ENCODE measurements at regions not wholly inside any gene's neighbourhood (a gene's known extent, or its start where the extent isn't known, plus 50 kb on each side); places are given as distances from the start of the nearest gene placed in this dataset.

DNA sequence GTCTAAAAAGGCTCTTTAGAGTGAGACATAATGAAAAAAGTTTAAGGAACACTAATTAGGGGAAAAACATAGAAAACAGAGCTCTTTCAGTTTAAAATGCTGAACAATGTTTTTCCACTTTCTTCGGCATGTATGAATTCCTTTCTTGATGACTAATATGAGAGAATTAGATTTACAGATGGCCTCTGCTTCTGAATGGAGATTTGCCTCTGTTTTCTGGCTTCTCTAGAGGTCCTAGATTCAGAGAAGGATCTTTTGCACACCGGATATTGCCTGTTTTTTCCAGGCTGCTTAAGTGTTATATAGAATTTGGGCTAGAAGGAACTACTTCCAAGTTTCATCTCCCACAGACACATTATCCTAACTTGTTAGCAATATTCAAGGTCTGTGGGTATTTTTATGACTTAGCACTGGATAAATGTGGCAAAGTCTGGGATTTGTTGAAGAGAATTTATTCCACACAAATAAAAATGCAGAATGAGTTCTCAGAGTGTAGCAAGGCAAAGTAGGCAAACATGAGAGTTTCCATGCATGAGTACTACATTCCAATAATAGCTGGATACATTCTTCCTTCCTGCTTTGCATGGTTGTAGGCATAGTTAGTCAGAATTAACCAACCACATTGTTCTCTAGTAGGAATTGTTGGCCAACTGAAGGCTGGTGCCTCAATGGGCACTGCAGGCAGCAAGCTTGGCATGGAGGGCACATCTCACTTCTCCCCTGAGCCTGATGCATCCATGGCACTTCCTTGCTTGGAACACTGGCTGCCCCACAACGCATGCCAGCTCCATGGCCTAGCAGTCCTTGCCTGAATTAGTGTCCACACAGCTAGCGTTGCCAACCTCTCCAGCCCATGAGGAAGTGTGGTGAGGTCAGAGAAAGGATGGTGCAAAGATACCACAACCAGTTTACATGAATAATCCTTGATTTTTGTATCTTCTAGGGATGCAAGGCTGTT lies 224.2 kb downstream of the CLIC5 start:
- DNase-seq (ENCODE audit: low spot score), result no peak

DNA sequence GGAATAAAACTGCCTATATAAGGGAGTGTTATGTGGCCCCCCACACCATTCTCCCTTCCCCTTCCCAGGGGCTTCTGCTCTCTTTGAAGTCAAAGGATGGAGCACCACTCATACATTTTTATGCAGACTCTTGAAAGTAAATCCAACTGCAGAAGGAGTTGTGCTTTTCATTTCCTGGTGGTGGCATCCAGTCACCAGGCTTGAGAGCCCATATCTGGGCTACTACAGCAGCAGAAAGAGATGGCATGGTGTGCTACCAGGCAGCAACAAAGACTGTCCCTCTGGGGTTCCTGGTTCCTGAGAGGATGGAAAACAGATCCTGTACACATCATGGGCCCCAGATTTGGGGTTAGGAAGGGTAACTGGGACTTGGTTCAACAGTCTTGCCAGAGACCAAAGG lies 226.4 kb downstream of the CLIC5 start:
- no peak for DNase-seq (ENCODE audit: low spot score)

DNA sequence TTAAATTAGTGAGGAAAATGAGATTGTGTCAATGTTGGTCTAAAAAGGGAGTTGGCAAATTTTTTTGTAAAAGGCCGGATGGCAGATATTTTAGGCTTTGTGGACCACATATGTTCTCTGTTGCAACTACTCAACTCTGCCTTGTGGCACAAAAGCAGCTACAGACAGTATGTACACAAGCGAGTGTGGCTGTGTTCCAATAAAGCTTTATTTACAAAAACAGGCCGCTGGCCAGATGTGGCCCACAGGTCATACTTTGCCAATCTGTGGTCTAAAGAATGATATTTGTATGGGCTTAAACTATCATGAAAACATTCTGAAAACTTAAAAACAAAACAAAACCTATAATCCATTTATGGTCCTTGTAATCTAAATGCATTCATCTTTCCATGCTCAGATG lies 228.3 kb downstream of the CLIC5 start:
- no peak for DNase-seq (ENCODE audit: low spot score)

- DNase-seq (ENCODE audit: low spot score), result no peak
Measured at GRCh38 chr6:45786355-45786781, 229.3 kb downstream of the CLIC5 start.

- no peak for DNase-seq (ENCODE audit: low spot score)
Measured at GRCh38 chr6:45784250-45784649, 231.4 kb downstream of the CLIC5 start.

GRCh38 chr6:45783716-45784115 lies 231.9 kb downstream of the CLIC5 start:
- DNase-seq (ENCODE audit: low spot score), result no peak

- no peak for DNase-seq (ENCODE audit: low spot score)
Measured at GRCh38 chr6:45781890-45782289, 233.8 kb downstream of the CLIC5 start.

DNA sequence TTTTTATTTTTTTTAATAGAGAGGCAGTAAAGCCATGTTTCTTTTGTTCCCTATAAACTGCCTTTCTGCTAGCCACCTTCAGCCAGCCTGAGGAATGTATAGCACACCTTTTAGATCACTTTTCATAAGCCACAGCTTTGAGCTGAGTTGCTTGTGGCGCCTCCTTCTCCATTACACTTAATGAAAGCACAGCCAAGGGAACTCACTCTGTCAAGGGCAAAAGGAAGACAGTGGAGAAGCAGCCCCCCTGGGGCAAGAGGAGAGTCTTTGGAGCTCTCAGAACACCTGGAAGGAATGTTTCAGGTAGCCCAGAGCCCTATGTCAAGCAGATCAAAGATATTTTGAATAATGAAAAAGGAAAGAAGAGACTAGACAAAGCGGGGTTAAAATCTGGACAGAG lies 235.1 kb downstream of the CLIC5 start:
- DNase-seq (ENCODE audit: low spot score), result no peak

- DNase-seq (ENCODE audit: low spot score), result no peak
Measured at GRCh38 chr6:45775026-45775697, 240.5 kb downstream of the CLIC5 start.

DNA sequence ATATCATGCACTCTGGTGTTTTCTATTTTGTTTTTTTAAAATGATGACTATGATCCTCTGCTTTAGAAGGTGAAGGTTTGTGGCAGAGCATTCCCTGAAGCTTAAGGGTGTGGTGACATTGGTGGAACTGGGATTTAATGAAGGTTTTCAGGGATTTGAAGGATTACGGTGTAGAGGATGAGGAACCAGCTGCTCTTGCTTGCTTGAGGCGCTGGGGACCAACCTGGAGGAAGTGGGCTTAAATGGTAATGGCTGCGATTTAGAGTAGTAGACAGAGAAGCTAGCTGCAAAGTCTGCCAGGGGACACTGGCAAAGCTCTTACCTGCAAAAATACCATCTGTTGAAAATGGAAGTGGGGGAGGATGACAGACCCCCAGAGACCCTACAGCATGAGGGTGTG lies 241.8 kb downstream of the CLIC5 start:
- DNase-seq (ENCODE audit: low spot score), result no peak

- no peak for DNase-seq (ENCODE audit: low spot score)
Measured at GRCh38 chr6:45772886-45773495, 242.7 kb downstream of the CLIC5 start.

- DNase-seq (ENCODE audit: low spot score), result no peak
Measured at GRCh38 chr6:45772051-45772450, 243.6 kb downstream of the CLIC5 start.

DNA sequence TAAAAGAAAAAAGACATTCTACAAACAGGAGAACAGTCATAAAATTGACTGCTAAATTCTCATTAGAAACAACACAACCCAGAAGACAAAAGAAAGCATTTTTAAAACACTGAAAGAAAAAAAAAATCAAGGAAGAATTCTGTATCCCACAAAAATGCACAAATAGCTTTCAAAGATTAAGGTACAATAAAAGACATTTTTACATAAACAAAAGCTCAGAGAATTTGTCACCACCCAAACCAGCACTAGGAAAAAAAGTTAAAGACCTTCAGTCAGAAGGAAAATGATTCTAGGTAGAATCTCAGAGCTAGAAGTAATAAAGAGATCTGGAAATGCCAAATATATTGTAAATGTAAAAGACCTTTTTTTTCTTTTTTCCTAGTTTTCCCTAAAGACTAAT lies 252.4 kb downstream of the CLIC5 start:
- DNase-seq (ENCODE audit: low spot score), result no peak

GRCh38 chr6:45759472-45759810 lies 256.2 kb downstream of the CLIC5 start:
- no peak for DNase-seq (ENCODE audit: low spot score)

DNA sequence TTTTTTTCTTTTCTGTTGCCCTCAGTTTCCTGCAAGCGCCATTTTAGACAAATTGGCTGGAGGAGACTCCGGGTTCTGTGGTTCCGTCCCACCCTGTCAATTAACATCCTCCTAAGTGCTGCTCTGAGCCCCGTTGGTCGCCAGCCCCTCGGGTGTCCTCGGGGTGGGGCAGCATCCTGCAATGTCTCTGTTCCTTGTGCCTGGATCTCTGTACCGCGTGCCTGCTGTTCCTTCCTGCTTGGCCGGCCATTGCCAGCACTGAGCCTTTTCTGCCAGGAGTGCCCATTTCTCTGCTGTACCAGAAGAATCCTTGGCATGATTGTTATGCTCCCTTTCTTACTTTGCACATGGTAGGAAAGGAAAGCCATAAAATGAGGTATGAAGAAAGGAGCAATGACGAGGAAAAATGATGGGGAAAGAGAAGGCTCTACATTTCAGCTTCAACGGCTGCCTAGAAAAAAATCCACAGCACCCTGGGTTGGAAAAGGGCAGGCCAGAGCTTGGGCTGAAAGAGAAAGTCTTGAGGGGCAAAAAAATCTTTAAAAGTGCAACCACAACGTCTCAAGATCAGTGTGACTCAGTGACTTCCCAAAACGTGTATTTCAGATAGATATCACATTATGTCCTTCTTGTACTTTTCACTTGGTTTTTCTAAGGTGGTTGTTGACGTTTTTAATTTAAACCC lies 256.7 kb downstream of the CLIC5 start:
- DNase-seq (ENCODE audit: low spot score), result no peak

- no peak for DNase-seq (ENCODE audit: low spot score)
Measured at GRCh38 chr6:45757443-45758130, 258.1 kb downstream of the CLIC5 start.

DNA sequence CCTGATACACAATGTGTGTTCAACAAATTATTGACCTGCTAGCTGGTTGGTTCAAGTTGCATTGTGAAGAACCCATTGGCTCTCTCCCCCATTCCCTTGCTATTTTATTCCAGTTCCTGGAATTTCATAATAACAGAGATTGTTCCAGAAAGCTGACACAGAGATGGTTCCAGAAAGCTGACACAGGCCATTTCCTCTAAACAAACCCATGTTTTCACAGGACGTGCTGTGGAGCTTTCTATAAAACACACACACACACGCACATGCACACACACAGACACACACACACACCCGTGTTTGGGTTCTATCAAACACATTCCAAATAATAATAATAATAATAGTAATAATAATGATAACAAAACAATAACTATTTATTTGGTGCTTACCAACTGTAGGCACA lies 259.1 kb downstream of the CLIC5 start:
- DNase-seq (ENCODE audit: low spot score), result no peak

GRCh38 chr6:45754432-45754831 lies 261.2 kb downstream of the CLIC5 start:
- DNase-seq (ENCODE audit: low spot score), result no peak

DNA sequence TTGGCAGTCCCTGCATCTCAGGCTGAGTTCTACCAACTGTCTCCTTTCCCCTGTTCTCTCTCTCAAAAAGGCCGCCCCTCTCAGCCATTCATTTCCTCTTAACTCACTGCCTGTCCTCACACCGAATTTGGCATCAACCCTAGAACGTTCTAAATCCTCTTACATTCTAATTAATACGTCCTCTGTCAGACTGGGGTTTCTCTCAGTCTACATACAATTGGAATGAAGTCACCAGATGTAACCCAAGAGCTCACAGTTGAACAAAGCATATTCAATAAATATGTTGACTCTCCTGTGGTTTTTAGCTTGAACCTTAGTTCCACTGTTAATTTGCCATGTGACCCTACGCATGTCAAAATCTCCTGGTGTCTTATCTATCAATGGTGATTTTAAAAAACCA lies 269.6 kb downstream of the CLIC5 start:
- DNase-seq (ENCODE audit: low spot score), result no peak

DNA sequence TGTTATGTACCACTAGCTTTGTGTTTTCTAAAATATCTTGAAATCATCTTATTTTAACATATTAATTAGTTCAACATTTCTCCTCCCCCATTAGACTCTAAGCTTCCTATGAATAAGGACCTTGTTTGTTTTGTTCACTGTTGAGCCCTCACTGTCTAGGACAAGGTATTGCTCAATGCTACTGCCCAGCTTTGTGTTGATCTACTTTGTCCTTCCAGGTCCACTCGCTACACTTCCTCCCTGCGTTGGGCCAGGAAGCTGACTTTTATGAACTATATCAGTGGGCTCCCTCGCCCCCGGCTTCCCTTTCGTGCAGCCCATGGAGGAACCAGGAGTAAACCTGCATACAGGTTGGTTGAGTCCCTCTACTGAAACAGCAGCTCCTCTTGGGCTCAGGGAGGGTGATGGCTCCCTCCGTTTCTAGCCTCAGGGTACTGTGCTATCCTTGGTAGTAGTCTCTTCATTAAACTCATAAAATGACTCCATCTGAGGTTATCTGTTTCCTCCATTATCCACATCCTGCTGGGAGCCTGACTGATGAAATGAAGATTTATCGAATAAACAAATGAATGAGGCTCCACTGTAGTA lies 272.5 kb downstream of the CLIC5 start:
- no peak for DNase-seq (ENCODE audit: low spot score)

- no peak for DNase-seq (ENCODE audit: low spot score)
Measured at GRCh38 chr6:45742591-45742990, 273.1 kb downstream of the CLIC5 start.

All from CD4-positive, alpha-beta T cell treated with Interleukin-6 at 100 ng/mL for 8 hours (primary cell).